Activated CD8-positive, alpha-beta memory T cell treated with anti-CD3 and anti-CD28 coated beads for 1 hour (primary cell): ENCODE measurements at regions not wholly inside any gene's neighbourhood (a gene's known extent, or its start where the extent isn't known, plus 50 kb on each side); places are given as distances from the start of the nearest gene placed in this dataset.
A peak's percentile ranks its signal among the peaks of the same experiment; 100 is the strongest.
"Not testable (repeated sequence)": the region's sequence is repeated elsewhere in the genome, so short reads cannot be mapped to it uniquely, and the experiment has no call there.

Source experiments
- DNase-seq, 2 donors: peaks; one replicate each; pipeline ENCODE4 v3.0.0-alpha.2; 2020; ENCODE audit warnings: low read depth in 1 of 2; ENCODE audit errors: extremely low read depth in 1 of 2

DNA sequence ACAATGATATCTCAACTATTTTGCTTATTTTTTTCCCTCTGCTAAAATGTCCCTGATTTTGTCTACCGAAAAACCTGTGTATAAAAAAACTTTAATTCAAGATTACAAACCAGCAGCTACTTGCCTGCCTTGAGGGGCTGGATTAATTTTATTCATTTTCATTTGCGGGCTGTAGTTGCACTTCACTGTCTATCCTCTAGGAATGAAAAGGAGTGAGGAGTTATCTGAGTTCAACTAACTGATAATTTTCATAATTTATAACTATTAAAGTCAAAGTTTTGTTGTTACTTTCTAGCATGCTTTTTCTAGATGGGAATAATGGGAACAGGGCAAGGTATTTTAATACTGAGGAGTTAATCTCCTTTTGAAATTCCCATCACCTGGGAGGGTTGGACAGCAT is 50.3 kb upstream of the AGTPBP1 start:
- DNase-seq = not testable (repeated sequence)

DNA sequence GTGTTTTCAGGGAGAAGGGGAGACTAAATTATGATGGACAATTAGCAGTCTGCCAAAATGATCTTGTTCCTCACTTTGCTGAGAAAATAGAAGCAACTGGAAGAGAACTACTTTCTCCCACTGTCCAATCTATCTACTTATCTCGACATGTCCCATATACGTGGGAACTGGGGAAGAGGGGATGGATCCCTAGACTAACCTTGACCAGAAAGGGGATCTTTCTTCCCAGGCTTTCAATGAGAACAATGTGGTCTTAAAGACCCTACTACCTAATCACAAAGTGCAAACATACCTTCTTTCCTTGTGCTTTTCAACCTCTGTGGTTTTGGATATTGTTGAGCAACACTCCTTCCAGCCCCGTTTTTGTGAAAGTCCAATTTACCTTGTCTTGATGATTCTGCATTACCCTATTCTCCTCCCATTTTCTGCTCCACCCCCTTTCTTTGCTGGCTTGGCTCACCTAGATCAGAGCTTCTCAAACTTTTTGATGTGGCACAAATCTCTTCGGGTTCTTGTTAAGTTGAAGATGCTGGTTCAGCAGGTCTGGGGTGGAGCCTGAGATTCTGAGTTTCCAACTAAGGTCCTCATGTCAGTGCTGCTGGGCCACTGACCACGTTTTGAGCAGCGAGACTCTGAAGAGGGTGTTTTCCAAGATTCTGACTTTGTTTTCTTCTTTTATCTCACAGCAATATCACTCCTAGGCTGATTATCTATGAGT is 61.4 kb upstream of the AGTPBP1 start:
- DNase-seq = peak in 1 of 2 donors; percentile 17

DNA sequence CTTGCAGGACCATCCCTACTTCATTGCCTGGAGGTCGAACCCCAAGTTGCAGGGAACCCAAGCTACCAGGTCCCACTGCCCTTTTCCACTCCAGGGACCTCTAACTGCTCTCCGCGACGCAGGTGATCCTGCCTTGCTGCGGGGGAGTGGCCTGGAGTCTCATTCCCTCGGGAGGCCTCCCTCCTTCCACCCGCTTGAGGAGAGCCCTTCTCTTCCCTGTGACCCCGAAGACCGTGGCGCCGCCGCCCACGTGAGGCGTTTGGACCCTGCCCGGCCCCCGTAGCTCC is 63.0 kb upstream of the AGTPBP1 start:
- not testable (repeated sequence) for DNase-seq

DNA sequence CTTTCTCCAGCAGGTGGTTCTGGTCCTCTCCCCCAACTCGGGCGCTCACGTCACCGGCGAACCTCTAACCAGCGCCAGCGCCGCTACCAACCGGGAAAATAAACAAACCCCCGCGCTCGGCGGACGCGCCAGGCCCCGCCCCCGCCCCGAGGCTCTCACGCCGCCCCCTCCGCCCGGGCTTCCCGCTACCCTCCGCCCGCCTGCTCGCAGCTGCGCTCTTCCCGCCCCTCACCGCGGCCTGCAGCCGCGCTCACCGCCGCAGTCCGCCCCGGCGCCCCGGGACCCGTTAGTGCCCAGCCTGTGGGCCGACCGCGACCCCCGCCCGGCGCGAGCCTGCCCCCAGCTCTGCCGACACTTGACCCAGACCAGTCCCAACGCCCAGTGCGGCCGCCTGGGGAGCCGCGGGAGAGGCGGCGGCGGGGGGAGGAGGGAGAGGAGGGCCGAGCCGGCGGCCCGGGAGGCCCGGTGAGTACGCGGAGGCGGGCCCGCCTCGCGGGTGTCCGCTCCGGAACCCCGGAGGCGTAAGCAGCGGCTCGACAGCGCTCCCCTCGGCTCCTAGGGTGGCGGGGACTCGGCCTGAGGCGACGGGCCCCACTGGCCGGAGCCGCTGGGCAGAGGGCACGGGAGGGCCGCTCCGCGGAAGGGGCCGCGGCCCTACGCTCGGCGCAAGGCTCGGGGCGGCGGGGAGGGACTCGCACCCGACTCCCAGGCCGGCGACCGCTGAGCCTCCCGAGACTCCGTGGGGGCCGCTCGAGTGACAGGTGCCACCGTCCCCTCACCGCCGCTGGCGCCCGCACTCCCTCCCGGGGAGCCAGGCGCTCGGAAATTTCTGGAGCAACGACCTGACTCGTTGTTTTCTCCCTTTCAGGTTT is 63.6 kb upstream of the AGTPBP1 start:
- peak; percentile 44 to 63 for DNase-seq

DNA sequence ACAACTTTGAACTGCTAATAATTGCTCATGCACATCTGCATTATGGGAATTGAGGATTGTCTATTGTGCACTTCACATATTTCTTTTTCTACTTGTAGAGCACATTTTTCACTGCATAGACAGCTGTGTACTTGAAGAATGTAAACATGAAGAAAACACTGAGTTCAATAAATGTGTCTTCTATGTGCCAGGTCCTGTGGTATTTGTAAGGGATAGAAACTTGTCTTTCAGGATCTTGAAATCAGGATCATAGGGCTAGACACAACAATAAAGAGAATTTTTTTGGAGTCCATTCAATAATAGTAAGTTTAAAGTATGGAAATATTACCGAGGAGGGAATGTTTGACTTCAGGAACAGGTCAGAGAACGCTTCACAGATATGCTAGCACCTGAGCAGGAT is 66.6 kb upstream of the AGTPBP1 start:
- not testable (repeated sequence) for DNase-seq

DNA sequence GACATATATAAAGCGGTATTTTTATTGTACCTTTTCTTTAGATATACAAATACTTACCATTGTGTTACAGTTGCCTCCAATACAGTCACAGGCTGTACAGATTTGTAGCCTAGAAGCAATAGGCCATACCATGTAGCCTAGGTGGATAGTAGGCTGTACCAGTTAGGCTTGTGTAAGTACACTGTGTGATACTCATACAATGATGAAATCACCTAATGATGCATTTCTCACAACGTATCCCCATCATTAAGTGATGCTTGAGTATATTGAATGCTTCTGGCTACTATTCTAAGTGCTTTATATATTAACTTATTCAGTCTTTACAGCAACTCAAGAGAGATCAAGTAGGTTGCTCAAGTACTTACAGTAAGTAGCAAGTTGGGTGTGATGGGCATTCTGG is 71.6 kb upstream of the AGTPBP1 start:
- DNase-seq = not testable (repeated sequence)

DNA sequence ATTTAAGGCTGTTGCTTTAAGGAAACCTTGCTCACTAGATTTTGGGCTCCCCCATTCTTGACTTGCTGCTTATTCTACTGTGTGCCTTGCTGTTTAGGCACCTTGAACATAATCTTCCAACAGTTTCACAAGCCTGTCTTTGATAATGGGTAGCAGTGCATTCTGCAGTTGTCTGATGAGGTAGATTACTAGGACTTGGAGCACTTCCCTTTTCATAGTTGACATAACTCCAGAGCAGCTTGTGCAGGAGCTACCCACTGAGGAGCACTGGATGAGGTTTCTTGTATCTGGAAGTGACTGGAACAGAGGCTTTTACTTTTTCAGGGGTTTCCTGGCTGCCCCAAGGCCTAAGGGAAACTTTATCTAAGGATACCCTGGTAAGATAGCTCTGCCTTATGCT is 73.0 kb upstream of the AGTPBP1 start:
- not testable (repeated sequence) for DNase-seq

DNA sequence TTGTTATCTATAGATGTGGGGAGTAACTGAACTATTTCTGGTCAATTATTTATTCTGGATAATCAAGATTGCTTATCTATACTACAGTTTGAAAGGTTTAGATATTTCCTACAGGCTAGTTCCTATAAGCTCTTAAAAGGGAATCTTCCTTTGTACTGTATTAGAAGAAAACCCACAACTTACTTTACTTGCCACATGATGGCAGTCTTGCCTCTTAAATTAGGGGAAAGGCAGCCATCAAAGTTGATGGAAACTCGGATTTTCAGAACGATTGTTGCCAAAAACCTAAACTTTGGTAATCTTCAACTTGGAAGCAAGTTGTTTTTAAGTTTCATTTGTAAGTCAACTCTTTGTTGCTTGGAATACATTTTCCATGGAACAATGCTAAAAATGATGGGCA is 77.2 kb upstream of the AGTPBP1 start:
- DNase-seq = not testable (repeated sequence)

DNA sequence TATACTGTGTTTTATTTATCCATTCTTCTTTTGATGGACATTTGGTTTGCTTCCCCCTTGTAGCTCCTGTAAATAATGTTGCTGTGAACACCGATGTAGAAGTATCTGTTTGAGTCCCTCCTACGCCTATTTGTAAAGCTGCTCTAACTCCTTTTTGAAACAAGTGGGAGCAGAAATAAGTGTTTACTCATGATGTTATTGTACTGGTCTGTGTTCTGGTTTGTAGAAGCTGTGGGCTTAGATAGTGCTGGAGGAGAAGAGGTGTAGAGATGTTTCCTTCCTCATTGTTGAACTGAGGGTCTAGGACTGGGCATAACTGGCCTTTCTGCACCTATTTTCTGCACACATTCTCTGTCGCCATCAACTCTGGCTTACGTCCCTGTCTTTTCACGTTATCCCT is 78.8 kb upstream of the AGTPBP1 start:
- DNase-seq = not testable (repeated sequence)

DNA sequence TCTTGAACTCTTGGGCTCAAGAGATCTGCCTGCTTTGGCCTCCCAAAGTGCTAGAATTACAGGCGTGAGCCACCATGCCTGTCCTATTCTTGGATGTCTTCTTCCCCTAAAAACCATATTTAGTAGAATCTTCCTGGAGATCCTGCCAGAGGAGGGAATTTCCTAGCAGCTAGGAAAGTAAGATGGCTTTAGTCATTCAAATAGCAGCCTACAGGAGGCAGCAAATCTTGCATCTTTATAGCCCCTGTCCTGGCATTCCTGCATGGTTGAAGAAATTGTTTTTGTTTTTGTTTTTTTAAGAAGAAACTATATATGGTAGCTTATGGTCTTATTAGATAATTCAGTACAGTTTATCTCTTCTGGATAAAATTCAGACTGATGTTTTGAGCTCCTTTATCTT is 83.2 kb upstream of the AGTPBP1 start:
- not testable (repeated sequence) for DNase-seq

DNA sequence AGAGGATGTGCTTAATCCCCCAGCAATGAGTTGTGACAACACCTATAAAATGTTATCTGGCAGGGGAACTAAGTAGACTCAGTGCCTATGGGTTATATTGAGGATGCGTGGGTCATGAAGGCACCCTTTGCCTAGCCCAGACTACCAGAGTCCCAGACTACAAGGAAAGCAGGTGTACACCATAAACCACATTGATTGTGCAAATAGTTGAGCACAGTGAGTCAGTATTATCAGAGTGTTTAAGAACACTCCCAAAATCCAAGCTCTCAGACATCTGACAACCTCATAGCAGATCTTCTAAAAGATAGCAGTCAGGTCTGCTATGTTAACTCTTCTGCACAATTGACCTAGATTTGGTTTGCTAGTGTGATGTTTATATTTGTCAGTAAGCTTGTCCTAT is 92.8 kb upstream of the AGTPBP1 start:
- DNase-seq = not testable (repeated sequence)

DNA sequence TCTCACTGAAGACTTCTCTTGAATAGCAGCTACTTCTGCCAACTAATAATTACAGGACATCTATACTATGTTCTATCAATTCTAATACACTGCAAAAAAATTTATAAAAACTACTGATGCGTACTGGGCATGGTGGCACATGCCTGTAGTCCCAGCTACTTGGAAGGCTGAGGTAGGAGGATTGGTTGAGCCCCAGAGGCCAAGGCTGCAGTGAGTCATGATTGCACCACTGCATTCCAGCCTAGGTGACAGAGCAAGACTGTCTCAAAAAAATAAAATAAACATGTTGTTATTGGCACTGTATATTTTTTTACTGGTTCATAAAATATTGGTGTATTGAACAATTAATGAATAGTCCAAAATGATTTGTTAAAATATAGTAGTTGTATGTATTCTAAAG is 97.0 kb upstream of the NAA35 start:
- not testable (repeated sequence) for DNase-seq

DNA sequence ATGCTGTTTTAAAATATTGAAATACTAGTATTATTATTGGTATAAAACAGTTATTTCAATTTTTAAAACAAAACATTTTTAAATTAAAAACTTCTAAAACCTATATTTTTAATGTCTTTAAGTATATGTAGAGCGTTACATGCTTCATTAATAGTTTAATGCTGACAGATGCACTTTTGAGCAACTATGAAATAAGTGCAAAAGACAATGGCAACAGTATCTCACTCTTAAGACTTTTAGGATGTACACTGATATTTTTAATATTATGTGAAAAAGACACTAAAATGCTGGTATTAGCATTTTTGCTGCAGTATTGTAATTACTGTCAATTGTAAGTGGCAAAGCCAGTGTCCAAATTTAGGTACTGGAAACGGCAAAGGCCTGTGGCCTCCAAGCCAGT is 93.2 kb upstream of the NAA35 start:
- not testable (repeated sequence) for DNase-seq

DNA sequence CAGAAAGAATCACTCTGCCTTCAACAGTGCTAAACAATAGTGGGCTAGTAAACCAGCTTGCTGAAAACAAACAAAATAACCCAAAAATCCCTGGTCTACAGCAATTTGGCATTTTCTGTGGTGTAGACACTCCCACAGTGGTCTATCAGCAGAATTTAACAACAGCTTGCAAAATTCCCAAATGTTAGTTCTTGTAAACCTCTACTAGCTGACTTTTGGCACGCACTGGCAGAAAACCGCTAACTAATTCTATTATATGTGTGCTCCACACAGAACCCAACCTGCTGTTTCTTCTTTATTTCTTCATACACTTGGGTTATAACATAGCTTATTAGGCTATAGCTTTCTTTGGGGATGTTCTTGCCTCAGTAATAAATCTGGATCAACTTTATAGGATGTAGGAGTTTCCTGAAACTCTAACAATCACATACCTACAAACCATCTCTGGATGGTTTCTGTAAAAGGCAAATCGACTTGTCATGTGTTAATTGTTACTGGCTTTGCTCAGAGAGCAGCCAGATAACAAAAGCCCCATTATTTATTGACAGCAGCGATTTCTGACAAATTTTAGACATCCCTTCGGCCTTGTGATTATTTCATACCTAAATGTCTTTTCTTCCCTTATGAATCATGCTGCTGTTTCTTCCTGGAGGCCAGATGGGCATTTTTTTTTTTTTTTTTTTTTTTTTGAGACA is 82.7 kb upstream of the NAA35 start:
- DNase-seq = no peak

DNA sequence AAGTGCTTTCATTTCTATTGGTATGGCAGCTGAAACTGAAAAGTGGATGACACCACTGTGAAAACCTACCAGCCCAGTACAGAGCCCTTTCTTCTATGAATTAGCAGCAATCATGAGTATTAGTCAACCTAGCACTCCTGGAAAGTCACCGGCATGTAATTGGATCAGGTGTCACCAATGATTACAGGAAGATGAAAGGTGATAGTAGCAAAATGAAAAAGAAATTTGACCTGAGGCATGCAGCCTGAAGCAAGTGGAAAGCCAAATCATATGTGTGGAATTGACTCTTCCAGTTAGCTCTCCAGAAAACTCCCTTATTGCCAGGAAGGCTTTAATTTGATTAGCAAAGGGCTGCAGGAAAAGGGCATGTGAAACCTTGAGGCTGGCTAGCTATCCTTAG is 81.2 kb upstream of the NAA35 start:
- no peak for DNase-seq

DNA sequence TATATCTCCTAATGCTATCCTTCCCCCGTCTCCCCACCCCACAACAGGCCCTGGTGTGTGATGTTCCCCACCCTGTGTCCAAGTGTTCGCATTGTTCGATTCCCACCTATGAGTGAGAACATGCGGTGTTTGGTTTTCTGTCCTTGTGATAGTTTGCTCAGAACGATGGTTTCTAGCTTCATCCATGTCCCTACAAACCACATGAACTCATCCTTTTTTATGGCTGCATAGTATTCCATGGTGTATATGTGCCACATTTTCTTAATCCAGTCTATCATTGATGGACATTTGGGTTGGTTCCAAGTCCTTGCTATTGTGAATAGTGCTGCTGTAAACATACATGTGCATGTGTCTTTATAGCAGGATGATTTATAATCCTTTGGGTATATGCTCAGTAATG is 79.1 kb upstream of the NAA35 start:
- not testable (repeated sequence) for DNase-seq

DNA sequence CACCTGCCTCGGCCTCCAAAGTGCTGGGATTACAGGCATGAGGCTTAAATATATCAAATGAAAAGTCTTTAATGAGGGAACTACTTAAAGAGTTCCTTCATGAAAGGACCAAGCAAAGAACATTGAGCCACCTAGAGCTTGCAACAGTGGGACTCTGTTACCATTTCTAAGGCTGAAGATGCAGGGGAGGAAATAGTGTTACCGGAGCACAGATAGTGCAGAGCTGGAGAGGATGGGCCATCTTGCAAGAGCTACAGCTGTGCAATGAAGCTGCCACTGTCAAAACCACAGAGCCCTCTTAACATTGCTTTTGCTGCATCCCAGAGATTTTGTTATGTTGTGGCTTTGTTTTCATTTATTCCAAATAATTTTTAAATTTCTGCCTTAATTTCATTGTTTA is 77.1 kb upstream of the NAA35 start:
- DNase-seq = no peak

DNA sequence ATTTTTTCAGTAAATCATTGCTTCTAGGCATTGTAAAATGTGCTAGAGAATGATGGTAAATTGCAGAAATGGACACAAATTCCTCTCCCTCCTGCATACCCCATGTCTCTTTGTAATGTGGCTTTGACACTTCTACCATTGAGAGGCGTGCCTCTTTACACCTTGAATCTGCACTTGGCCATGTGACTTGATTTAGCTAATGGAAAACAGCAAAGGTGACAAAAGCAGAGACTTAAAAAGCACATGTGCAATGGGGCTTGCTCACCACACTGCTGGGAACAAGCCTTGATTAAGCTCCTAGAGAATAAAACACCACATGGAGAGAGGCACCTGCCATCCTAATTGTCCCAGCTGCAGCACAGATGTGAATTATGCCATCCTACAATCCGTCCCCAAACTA is 69.9 kb upstream of the NAA35 start:
- DNase-seq = no peak

DNA sequence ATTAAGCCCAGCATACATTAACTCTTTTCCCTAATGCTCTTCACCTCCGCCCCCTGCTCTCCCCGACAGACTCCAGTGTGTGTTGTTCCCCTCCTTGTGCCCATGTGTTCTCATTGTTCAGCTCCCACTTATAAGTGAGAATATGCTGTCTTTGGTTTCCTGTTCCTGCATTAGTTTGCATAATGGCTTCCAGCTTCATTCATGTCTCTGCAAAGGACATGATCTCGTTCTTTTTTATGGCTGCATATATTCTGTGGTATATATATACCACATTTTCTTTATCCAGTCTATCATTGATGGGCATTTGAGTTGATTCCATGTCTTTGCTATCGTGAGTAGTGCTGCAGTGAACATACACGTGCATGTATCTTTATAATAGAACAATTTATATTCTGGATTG is 69.3 kb upstream of the NAA35 start:
- not testable (repeated sequence) for DNase-seq

DNA sequence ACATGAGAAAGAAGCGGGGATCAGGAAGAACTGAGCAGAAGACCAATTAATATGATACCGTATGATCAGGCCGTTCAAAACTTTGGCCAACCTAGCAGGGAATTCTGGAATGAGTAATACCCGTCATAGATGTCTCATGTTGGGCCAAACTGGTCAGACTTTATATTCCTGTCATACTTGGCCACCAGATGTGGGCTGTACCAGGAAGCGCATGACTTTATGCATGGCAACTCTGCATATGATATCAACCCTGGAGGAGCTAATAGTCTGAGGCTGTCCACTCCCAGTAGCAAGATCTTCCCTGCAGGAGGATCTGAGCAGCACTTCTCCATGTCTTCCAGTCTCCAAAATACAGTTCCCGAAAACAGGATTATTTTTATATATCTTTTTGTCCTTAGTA is 68.5 kb upstream of the NAA35 start:
- DNase-seq = no peak

DNA sequence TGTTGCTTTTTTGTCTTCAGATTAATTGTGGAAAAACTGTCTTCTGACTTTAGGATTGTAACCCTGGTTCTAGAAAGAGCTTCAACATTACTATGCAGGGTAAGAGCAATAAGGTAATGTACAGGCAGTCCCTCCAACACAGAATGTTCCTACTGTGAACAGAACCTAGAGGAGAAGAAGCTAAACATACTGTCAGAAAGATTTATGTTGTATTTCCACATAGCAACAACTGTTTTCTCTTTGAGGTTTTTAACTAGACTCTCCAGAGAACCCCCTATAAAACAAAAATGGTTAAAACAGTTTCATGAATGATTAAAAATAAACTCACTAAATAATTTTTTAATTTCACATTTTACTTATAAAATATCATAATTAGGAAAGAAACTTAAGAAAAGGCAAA is 64.3 kb upstream of the NAA35 start:
- DNase-seq = no peak
